GM19438 (cell line): ENCODE measurements at regions not wholly inside any gene's neighbourhood (a gene's known extent, or its start where the extent isn't known, plus 50 kb on each side); places are given as distances from the start of the nearest gene placed in this dataset.

Source experiments
- ATAC-seq: cut with Tn5 transposase; IDR thresholded peaks from one replicate; pipeline ENCODE4 v1.9.1; 2021; ENCODE audit warnings: low read depth; ENCODE audit not compliant: unreplicated experiment

GRCh38 chr6:93806409-93807270 is 387.3 kb upstream of the EPHA7 start:
- no peak for ATAC-seq

GRCh38 chr6:93801101-93801847 is 381.9 kb upstream of the EPHA7 start:
- ATAC-seq = no peak

- no peak for ATAC-seq
These were observed 379.9 kb upstream of the EPHA7 start for GRCh38 chr6:93799226-93799625.

GRCh38 chr6:93794166-93794565 is 374.8 kb upstream of the EPHA7 start:
- no peak for ATAC-seq

GRCh38 chr6:93792746-93793145 is 373.4 kb upstream of the EPHA7 start:
- no peak for ATAC-seq

- ATAC-seq = no peak
These were observed 371.6 kb upstream of the EPHA7 start for GRCh38 chr6:93790981-93791380.

- ATAC-seq = no peak
These were observed 370.2 kb upstream of the EPHA7 start for GRCh38 chr6:93789532-93789931.

- no peak for ATAC-seq
These were observed 368.5 kb upstream of the EPHA7 start for GRCh38 chr6:93787841-93788240.

GRCh38 chr6:93786474-93787330 is 367.3 kb upstream of the EPHA7 start:
- no peak for ATAC-seq

- no peak for ATAC-seq
These were observed 366.3 kb upstream of the EPHA7 start for GRCh38 chr6:93785694-93786030.

GRCh38 chr6:93784794-93785693 is 365.7 kb upstream of the EPHA7 start:
- ATAC-seq = no peak

GRCh38 chr6:93779086-93779841 is 359.9 kb upstream of the EPHA7 start:
- no peak for ATAC-seq

GRCh38 chr6:93759190-93759589 is 339.8 kb upstream of the EPHA7 start:
- ATAC-seq = no peak

- ATAC-seq = no peak
These were observed 332.6 kb upstream of the EPHA7 start for GRCh38 chr6:93751969-93752368.

GRCh38 chr6:93749930-93750329 is 330.6 kb upstream of the EPHA7 start:
- ATAC-seq = no peak

GRCh38 chr6:93749191-93749590 is 329.8 kb upstream of the EPHA7 start:
- ATAC-seq = no peak

- no peak for ATAC-seq
These were observed 327.5 kb upstream of the EPHA7 start for GRCh38 chr6:93746892-93747291.

GRCh38 chr6:93745306-93745705 is 325.9 kb upstream of the EPHA7 start:
- no peak for ATAC-seq

- ATAC-seq = no peak
These were observed 315.7 kb upstream of the EPHA7 start for GRCh38 chr6:93735099-93735498.
